ENCODE measurements at regions not wholly inside any gene's neighbourhood (a gene's known extent, or its start where the extent isn't known, plus 50 kb on each side); places are given as distances from the start of the nearest gene placed in this dataset.

- TF ChIP-seq PRDM15 (CRISPR knock-in tag; IDR thresholded peaks at IDR 0.05) (no peak), CBX3 (IDR thresholded peaks at IDR 0.05; ENCODE audit: borderline replicate concordance, low read depth) (no peak), RELA (IDR thresholded peaks at IDR 0.05; ENCODE audit: borderline replicate concordance, partially characterized antibody) (no peak)
Observed at GRCh38 chr4:83959160-83959559, 423.3 kb downstream of the GPAT3 start (continued).

- Histone ChIP-seq H4K20me1 (ENCODE audit: control insufficient read depth, insufficient read depth) (no peaks in the 10 kb centered on the region), H3K4me1 (ENCODE audit: control insufficient read depth, insufficient read depth, low read length) (no peaks in the 10 kb centered on the region), H3K27me3 (replicated peaks in 1 of 2; ENCODE audit: control insufficient read depth in 2 of 2, insufficient read depth in 2 of 2, low read length in 1 of 2) (no peaks in the 10 kb centered on the region), H3K79me2 (ENCODE audit: control insufficient read depth, insufficient read depth, low read length) (no peaks in the 10 kb centered on the region), H3K9ac (ENCODE audit: control insufficient read depth, insufficient read depth, low read length) (no peak overlapping the region), H3K9me3 (replicated peaks; ENCODE audit: control insufficient read depth, insufficient read depth, low read length) (no peaks in the 10 kb centered on the region), H3K27ac (ENCODE audit: control insufficient read depth, insufficient read depth) (no peak overlapping the region), H3K36me3 (ENCODE audit: control insufficient read depth in 2 of 2, insufficient read depth in 2 of 2, low read length in 1 of 2) (no peaks in the 10 kb centered on the region), H2AFZ (ENCODE audit: control insufficient read depth, low read depth, low read length) (no peak overlapping the region), H3K4me3 (no peak overlapping the region), H3K4me2 (ENCODE audit: control insufficient read depth, insufficient read depth) (no peak overlapping the region)
- ChIA-PET SMC1A (ENCODE audit: uncharacterized antibody, unreplicated experiment) (interaction anchor here (0.8 to 1.1 kb wide), 2 partner anchors 12 to 17 kb away, joined by 3 read pairs; no protein-coding TSS in a partner anchor), CTCF (interaction anchor here (1.9 kb wide), 1 partner anchor 14 kb away, joined by 4 read pairs; no protein-coding TSS in a partner anchor), POLR2A (no interaction called here), RAD21 (ENCODE audit: unreplicated experiment) (interaction anchor here (0.6 kb wide), 1 partner anchor 277 kb away, joined by 3 read pairs; no protein-coding TSS in a partner anchor)
- no peak for DNase-seq (ENCODE audit: low read depth, low spot score)
- BruUV-seq (replicated peaks): no TSS peak
- FAIRE-seq: no peak
- in situ Hi-C loops (cut with MboI) (no loop called here), intact Hi-C loops (cut with micrococcal nuclease; ENCODE audit: unreplicated experiment) (no loop called here)
- WGBS (ENCODE audit: insufficient coverage, insufficient replicate concordance, low lambda C conversion rate, missing lambda C conversion rate): 16% methylated on average over 3 of the region's 3 CpGs
- no peak for TF ChIP-seq CEBPZ (IDR thresholded peaks at IDR 0.05; ENCODE audit: low read depth, low read length)
- no peak for ATAC-seq
Observed at GRCh38 chr4:83947830-83948193, 411.9 kb downstream of the GPAT3 start.
